ENCODE measurements at regions not wholly inside any gene's neighbourhood (a gene's known extent, or its start where the extent isn't known, plus 50 kb on each side); places are given as distances from the start of the nearest gene placed in this dataset.

DNA sequence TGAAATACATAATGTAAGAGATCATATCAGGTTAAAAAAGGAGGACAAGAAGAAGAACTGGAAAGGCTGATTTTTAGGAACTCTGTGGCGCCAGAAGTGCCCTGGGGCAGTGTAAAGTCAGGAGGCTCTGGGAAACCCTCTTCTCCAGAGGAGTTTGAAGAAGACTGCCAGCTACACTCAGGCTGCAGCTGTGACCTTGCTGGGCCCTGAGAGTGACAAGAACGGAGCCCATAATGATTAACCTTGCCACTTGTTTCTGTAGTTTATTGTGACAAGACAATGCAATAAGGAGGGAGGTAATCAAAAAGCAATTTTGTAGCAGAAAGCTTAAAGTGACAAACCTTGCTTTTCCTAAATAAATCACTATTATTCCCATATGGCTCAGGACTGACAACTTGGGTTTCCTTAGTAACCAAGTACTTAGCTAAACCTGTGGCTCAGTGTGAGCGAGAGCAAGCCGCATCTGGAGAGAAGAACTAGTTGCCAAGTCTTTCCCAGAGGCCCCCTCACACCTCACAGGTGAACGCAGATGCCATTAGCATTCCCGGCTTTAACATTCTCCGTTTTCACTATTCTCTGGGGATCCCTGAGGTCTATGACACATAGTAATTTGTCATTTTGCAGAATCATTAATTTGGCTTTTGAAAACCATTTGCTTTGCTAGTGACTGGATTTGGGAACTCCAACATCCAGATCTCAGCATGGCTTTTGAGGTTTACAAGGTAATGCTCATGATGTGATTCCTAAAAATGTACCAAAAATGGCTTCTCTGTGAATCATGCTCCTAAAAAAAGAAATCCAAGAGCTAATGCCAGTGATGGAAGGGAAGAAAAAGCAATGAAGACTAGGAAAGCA is 115.9 kb downstream of the OMA1 start:
- in situ Hi-C loops (cut with HindIII; ENCODE audit: low pct_unique_long_range_greater_than_20kb, low sequenced_read_pairs) = no loop called here
- DNase-seq (ENCODE audit: low read depth, low spot score) = no peak

DNA sequence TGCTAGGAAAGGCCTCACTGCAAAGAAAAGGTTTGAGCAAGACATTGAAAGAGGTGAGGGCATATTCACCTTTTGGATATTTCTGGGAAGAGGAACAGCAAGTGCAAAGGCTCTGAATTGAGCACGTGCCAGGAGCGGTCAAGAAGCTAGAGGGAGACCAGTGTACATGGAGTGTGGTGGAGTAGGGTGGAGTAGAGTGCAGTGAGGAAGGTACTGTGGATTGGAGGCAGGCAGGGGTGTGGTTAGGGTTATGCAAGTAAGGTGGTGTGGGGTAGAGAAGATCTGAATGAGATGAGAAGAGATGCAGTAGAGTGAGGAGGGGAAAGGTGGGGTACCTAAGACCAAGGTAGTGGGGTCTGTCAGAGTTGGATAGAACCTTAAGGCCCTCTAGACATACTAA is 119.6 kb downstream of the OMA1 start:
- in situ Hi-C loops (cut with HindIII; ENCODE audit: low pct_unique_long_range_greater_than_20kb, low sequenced_read_pairs) = no loop called here
- no peak for DNase-seq (ENCODE audit: low read depth, low spot score)

DNA sequence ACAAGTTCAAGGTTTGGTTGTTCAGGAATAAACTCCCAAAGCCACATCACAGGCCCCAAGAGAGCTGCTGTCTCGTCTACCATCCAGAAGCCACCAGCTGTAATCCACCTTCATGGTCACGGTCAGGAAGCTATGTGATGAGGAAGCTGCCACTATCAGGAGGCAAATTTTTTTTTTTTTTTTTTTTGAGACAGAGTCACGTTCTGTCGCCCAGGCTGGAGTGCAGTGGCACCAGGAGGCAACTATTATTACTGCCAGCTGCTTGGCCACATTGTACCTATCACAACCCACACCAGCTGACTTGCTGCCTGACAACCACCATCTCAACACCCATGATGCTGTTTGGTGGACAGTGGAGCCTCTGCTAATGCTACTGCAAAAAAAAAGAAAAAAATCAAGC is 124.1 kb downstream of the OMA1 start:
- DNase-seq (ENCODE audit: low read depth, low spot score) = no peak
- in situ Hi-C loops (cut with HindIII; ENCODE audit: low pct_unique_long_range_greater_than_20kb, low sequenced_read_pairs) = no loop called here

DNA sequence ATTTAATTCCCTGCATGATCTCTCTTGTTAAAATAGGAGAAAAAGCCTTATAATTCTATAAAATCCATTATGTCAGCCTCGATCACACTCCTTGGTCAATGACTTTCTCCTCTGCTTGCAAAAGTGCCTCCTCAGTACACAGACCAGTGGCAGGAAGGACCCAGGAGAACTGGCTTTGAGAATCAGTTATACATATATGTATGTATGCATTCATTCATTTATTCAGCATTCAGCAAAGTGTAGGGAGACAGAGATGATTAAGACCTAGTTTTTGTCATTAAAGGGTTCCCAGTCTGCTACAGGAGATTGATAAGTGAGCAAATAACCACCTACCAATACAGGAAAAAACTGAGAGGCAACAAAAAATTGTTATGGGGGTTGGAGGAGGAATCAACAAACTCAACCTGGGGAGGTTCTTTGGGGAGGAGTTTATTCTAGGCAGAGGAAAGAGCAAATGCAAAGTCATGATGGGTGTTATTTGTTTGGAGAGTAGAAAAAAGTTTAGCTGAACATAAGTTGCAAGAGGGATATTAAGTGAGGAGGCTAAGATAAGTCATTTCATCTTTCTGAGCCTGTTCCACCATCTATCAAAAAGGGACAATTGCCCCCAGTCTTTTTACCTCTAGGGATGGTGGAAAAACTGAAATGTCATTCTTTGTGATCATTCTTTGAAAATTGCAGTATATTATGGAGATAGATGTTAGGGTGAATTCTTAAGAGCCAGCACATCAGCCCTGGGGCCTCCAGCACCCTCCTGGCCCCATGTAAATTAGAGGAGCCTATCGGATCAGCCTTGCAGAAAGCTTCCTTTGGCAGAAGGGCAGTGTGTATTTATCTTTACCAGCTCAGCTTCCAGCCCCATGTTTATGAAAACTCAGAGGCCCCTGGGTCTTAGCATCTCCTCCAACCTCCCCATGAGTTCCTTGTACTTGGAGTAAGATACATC is 128.0 kb downstream of the OMA1 start:
- in situ Hi-C loops (cut with HindIII; ENCODE audit: low pct_unique_long_range_greater_than_20kb, low sequenced_read_pairs) = no loop called here

DNA sequence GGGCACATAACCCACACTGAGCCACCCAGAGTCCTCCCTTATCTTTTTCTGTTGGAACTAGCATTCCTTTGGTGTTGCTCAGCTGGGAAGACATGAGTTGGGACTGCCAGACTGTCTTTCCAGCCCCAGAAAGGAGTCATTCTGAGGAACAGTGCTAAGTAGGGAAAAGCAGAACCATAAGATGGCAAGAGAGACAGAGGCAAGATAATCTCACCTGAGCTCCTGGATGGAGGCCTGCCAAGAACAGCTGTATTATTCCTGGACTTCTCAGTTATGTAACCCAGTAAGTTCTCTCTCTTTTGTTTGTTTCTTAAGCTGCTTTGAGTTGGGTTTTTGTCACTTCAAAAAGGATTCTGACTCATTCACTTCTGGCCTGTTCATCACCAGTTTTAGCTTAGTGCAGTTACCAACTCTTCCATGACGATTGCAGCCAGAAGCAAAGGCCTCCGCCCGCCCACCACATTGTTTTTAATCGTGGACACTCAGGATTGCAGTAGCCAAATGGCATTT is 134.4 kb downstream of the OMA1 start:
- in situ Hi-C loops (cut with HindIII; ENCODE audit: low pct_unique_long_range_greater_than_20kb, low sequenced_read_pairs) = no loop called here
- no peak for DNase-seq (ENCODE audit: low read depth, low spot score)

More for the DNA sequence above, 128.0 kb downstream of the OMA1 start:
- DNase-seq (ENCODE audit: low read depth, low spot score) = no peak

DNA sequence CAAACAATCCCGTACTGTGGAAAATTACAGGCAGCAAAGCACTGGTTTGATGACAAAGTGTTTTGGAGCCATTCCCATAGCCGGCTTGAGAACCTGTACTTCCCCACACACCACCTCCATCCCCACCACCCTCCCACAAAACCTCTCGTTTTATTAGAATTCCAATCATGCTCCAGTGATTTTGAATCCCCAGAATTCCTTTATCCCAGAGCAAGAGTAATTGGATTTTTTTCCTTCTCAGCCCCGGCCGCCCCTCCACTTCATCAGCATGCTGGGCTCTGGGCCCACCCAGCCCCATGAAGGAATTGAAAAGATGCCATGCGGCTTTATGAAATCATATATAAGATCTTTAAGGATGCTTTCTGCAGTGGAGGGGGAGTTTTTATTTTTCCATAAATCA is 136.6 kb downstream of the OMA1 start:
- no peak for DNase-seq (ENCODE audit: low read depth, low spot score)
- in situ Hi-C loops (cut with HindIII; ENCODE audit: low pct_unique_long_range_greater_than_20kb, low sequenced_read_pairs) = no loop called here

DNA sequence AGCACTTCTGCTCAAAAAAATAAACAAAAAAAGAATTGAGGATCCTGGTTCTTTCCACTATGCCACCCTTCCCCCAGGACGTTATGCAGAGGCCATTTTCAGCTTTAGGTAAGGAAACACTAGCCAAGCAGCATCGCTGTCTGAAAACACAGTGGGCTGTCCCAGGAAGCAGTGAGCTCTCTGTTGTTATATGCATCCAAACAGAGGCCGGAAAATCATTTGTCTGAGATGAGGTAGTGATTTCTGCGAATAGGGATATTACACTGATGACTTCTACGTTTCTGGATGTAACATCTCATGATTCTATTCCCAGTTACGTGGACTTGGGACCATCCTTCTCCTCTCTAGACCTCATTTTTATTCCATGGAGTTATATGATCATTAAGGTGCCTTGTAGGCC is 137.2 kb downstream of the OMA1 start:
- DNase-seq (ENCODE audit: low read depth, low spot score) = no peak
- in situ Hi-C loops (cut with HindIII; ENCODE audit: low pct_unique_long_range_greater_than_20kb, low sequenced_read_pairs) = no loop called here

DNA sequence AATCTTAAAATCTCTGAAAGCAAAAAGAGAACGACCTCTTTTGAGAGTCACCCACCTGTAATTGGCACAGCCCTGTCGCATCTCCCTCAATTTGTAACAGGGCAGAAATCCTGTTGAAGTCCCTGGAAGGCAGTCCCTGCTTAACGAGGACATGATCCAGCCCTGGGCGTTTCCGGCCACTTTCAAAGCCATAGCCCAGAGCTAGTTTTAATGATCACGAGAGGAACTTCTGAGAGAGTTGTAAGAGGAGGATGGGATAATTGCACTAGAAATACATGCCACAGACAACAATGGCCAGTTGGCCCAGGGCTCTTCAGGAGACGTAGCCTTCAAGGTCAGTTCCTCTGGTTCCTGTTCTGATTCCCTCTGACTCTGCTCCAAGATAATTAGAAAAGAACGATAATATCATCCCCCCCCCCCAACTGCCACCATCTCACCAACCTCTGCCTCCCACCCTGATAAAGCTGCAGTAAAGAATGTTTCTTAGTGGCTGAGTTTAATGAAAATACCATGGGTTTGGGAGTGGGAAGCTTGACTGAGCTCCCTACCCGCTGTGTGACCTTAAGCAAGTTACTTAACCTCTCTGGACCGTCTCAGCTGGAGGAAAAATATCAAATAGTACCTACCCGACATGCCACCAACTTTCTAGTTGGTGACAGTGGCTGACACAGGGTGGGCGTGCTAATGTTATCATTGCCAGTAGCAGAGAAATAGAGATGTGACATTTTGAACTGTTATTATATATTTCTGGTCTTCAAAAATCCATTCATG is 140.0 kb downstream of the OMA1 start:
- in situ Hi-C loops (cut with HindIII; ENCODE audit: low pct_unique_long_range_greater_than_20kb, low sequenced_read_pairs) = no loop called here
- DNase-seq (ENCODE audit: low read depth, low spot score) = no peak

DNA sequence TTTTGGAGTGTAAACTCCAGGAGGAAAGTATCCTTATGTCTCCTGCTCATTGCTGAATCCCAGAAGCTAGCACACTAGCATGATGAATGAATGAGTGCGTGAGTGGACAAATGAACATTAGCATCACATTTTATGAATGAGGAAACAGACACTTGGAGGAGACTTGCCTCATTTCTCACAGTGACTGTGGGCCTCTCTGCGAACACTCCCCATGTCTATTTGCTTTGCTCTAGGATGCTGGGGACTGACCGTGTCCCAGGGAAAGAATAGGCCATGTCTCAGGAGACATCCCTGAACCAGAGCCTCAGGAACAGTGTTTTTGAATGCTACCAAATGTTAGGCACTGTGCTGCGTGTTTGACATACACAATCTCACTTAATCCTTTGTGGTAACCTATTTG is 140.9 kb downstream of the OMA1 start:
- no peak for DNase-seq (ENCODE audit: low read depth, low spot score)

DNA sequence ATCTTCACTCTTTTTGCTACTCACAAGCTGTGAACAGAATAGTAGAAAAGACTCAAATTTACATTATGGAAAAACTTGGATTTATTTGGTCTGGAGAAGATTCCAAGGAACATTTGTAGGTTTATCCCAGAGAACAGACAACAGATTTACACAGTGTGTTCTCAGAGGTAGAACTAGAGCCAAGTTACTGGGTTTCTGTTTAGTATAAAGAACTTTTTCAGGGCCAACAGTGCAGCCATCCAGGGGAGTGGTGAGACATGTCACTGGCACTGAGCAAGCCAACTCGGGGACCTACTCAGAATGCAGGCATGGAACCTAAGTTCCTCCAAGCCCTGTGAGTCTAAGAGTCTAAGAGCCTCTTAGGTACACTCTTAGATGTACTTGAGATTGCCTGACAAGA is 142.6 kb downstream of the OMA1 start:
- in situ Hi-C loops (cut with HindIII; ENCODE audit: low pct_unique_long_range_greater_than_20kb, low sequenced_read_pairs) = no loop called here
- DNase-seq (ENCODE audit: low read depth, low spot score) = no peak

More for the DNA sequence above, 140.9 kb downstream of the OMA1 start:
- in situ Hi-C loops (cut with HindIII; ENCODE audit: low pct_unique_long_range_greater_than_20kb, low sequenced_read_pairs) = no loop called here

DNA sequence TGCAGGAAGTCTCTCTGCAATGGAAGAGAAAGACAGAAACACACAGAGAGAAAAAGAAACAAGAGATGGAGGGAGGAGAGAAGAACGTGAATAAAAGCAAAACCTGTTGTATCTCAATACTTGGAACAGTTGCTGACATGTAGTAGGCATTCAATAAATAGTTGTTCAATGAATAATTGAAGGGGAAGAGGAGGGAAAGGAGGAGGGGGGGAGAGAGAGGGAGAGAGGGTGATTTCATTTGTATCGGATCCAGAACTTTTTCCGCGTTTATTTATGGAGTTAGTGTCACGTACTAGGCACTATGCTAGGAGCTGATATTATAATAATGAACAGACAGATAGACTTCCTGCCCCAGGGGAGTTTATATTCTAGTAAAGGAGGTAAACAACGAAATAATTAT is 144.1 kb downstream of the OMA1 start:
- in situ Hi-C loops (cut with HindIII; ENCODE audit: low pct_unique_long_range_greater_than_20kb, low sequenced_read_pairs) = no loop called here
- no peak for DNase-seq (ENCODE audit: low read depth, low spot score)

DNA sequence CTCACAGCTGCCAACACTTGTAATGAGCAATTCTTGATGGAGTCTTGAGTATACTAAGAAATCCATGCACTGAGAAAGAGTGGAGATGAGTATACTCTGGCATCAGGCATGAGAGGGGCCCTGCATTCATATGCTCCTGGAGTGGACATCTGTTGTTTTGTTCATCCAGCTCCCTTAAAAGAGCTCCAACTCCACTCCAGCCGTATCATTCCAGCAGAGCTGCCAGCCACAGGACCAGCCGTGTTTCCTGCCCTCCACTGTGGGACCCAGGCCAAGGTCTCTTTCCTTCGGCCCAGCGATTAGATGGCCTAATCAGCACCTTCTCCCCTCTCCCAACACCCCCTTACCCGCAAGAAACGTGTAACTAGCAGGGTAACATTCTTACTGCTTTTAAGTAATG is 144.5 kb downstream of the OMA1 start:
- in situ Hi-C loops (cut with HindIII; ENCODE audit: low pct_unique_long_range_greater_than_20kb, low sequenced_read_pairs) = no loop called here
- DNase-seq (ENCODE audit: low read depth, low spot score) = no peak

DNA sequence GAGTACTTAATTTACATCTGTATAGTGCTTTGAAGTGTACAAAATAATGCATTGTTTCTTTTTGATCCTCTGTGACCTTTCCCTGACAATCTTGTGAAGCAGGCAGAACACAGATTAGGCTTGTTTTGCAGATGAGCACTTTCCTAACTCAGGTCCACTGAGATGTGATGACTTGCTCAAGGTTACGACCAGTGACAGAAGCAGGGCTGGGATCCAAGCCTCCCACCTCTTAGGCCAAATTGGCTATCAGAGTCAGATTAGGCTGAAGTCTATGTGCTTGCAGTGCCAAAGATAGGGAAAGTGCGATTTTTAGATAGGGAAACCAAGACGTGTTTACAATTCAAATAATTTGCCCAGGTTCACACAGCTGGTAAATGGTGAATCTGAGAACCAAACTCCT is 147.3 kb downstream of the OMA1 start:
- in situ Hi-C loops (cut with HindIII; ENCODE audit: low pct_unique_long_range_greater_than_20kb, low sequenced_read_pairs) = no loop called here

DNA sequence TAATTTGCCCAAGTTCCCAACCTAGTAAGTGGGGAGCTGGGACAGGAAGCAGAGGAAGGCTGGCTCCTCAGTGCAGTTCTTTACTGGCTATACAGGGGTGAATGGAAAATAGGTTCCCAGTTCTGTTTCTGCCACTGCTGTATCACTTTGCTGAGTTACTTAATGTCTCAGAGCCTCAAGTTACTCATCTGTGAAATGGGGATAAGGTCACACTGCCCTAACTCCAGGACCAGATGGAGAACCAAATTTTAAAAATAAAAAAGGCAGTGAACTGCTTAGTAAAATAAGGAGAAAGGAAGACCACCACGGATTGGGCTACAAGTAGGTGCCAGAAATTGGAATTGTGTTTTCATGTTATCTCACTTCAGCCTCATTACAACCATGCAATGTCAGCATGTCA is 147.8 kb downstream of the OMA1 start:
- in situ Hi-C loops (cut with HindIII; ENCODE audit: low pct_unique_long_range_greater_than_20kb, low sequenced_read_pairs) = no loop called here

More for the DNA sequence above, 147.3 kb downstream of the OMA1 start:
- DNase-seq (ENCODE audit: low read depth, low spot score) = no peak

DNA sequence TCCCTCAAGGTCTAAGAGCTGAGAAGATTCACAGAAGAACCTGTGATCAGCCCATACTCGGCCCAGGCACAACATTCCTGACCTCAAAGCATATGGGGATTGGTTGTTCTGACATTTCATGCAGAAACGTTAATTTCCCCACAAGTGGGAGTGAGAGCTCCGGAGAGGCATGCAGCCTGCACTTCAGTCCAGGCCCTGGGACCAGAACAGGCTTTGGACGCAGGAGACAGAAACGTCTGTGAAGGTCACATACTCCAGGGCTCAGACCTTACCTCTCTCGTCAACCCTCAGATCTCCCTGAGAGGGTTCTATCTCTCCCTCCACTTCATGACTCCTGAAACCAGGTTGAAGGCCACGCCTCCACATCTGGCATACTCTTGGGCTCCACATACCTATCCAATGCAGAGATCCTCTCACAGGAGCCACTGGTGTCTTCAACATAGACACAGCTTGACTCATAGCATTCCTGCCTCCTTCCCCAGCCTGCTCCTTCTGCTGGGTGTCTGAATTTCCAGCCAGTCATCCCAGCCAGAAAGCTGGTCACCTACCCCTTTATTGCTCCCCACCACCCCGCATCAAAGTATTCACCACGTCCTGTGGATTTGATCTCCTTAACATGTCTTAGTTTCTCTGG is 149.2 kb downstream of the OMA1 start:
- DNase-seq (ENCODE audit: low read depth, low spot score) = no peak
- in situ Hi-C loops (cut with HindIII; ENCODE audit: low pct_unique_long_range_greater_than_20kb, low sequenced_read_pairs) = no loop called here

More for the DNA sequence above, 147.8 kb downstream of the OMA1 start:
- no peak for DNase-seq (ENCODE audit: low read depth, low spot score)

DNA sequence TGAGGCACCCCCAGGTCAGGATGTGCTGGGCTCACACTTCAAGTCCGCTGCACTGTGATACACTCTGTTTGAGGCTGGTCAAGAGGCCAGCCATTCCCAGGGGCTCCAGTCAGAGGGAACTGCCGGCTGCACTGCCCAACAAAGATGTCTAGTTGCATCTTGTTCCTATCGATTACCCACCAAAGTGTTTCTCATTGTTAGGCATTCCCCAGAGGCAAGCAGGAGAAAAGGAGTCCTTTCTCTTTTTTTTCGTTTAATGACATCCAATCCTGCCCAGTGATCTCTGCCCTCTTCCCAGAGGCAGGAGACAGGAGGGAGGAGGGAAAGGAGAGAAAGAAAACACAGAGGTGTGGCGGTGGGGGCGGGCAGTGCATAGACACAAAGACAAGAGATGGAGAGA is 150.4 kb downstream of the OMA1 start:
- in situ Hi-C loops (cut with HindIII; ENCODE audit: low pct_unique_long_range_greater_than_20kb, low sequenced_read_pairs) = no loop called here
- no peak for DNase-seq (ENCODE audit: low read depth, low spot score)

DNA sequence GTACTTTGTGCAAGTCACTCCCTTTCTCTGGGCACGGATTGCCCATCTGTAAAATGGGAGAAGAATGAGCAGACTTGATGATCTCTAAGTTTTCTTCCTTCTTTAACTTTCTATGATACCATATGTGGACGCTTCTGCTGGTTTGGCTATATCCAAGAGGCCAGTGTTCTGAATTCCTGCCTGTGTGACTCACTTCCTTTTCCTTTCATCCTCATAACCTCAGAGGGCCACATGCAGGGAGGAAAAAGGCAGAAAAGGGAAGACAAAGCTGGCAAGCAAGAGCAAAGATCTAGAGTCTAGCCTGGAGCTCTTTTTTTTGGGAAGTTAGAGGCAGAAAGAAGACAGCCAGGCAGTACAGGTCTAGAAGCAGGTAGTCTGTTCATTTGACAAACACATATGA is 151.2 kb downstream of the OMA1 start:
- in situ Hi-C loops (cut with HindIII; ENCODE audit: low pct_unique_long_range_greater_than_20kb, low sequenced_read_pairs) = no loop called here
- DNase-seq (ENCODE audit: low read depth, low spot score) = peak; percentile 72
